GM04503 (cell line): ENCODE measurements at regions not wholly inside any gene's neighbourhood (a gene's known extent, or its start where the extent isn't known, plus 50 kb on each side); places are given as distances from the start of the nearest gene placed in this dataset.
"Not testable (repeated sequence)": the region's sequence is repeated elsewhere in the genome, so short reads cannot be mapped to it uniquely, and the experiment has no call there.

Experiments used
- DNase-seq: peaks from one replicate; pipeline ENCODE4 v3.0.0-alpha.2; 2012; ENCODE audit warnings: low read depth

GRCh38 chr3:153976891-153977554, 144.2 kb upstream of the ARHGEF26 start:
- DNase-seq: no peak

- no peak for DNase-seq
These were observed 143.2 kb upstream of the ARHGEF26 start for GRCh38 chr3:153978006-153978405.

- DNase-seq: no peak
These were observed 141.6 kb upstream of the ARHGEF26 start for GRCh38 chr3:153979418-153980251.

- no peak for DNase-seq
These were observed 141.0 kb upstream of the ARHGEF26 start for GRCh38 chr3:153980252-153980590.

GRCh38 chr3:153997364-153997763, 123.8 kb upstream of the ARHGEF26 start:
- DNase-seq: not testable (repeated sequence)

GRCh38 chr3:154003649-154004048, 117.5 kb upstream of the ARHGEF26 start:
- no peak for DNase-seq

GRCh38 chr3:154011036-154011435, 110.2 kb upstream of the ARHGEF26 start:
- DNase-seq: no peak

GRCh38 chr3:154013736-154014135, 107.5 kb upstream of the ARHGEF26 start:
- no peak for DNase-seq

GRCh38 chr3:154015307-154015706, 105.9 kb upstream of the ARHGEF26 start:
- DNase-seq: no peak

GRCh38 chr3:154018100-154018696, 103.0 kb upstream of the ARHGEF26 start:
- DNase-seq: no peak

- no peak for DNase-seq
These were observed 98.6 kb upstream of the ARHGEF26 start for GRCh38 chr3:154022606-154023005.

- DNase-seq: no peak
These were observed 98.0 kb upstream of the ARHGEF26 start for GRCh38 chr3:154023148-154023547.

GRCh38 chr3:154025007-154025406, 96.2 kb upstream of the ARHGEF26 start:
- DNase-seq: no peak

- no peak for DNase-seq
These were observed 91.3 kb upstream of the ARHGEF26 start for GRCh38 chr3:154029926-154030325.

- DNase-seq: no peak
These were observed 86.3 kb upstream of the ARHGEF26 start for GRCh38 chr3:154034797-154035330.

GRCh38 chr3:154040283-154040682, 80.9 kb upstream of the ARHGEF26 start:
- no peak for DNase-seq

- DNase-seq: no peak
These were observed 76.5 kb upstream of the ARHGEF26 start for GRCh38 chr3:154044671-154045070.

GRCh38 chr3:154050216-154050615, 71.0 kb upstream of the ARHGEF26 start:
- no peak for DNase-seq

GRCh38 chr3:154050766-154051165, 70.4 kb upstream of the ARHGEF26 start:
- DNase-seq: no peak

GRCh38 chr3:154059833-154060232, 61.4 kb upstream of the ARHGEF26 start:
- DNase-seq: no peak

GRCh38 chr3:154060238-154061000, 60.8 kb upstream of the ARHGEF26 start:
- peak; percentile 57 for DNase-seq

- no peak for DNase-seq
These were observed 60.2 kb upstream of the ARHGEF26 start for GRCh38 chr3:154061001-154061370.
